Colonic mucosa (tissue), 4 donors: ENCODE measurements at regions not wholly inside any gene's neighbourhood (a gene's known extent, or its start where the extent isn't known, plus 50 kb on each side); places are given as distances from the start of the nearest gene placed in this dataset.

Source experiments
- DNase-seq: peaks from one replicate; pipeline ENCODE4 v3.0.0-alpha.2; 2020
- H3K27ac ChIP-seq: fragments of 200-600 bp; one replicate; pipeline ENCODE4 v1.8.0; 2021
- H3K27me3 ChIP-seq: fragments of 200-600 bp; one replicate; pipeline ENCODE4 v1.8.0; 2021
- H3K36me3 ChIP-seq: fragments of 200-600 bp; one replicate; pipeline ENCODE4 v1.8.0; 2021
- H3K4me1 ChIP-seq: fragments of 200-600 bp; one replicate; pipeline ENCODE4 v1.8.0; 2021; ENCODE audit warnings: mild to moderate bottlenecking
- H3K4me3 ChIP-seq: fragments of 200-600 bp; one replicate; pipeline ENCODE4 v1.8.0; 2021
- H3K9ac ChIP-seq, 2 donors: one replicate each; pipeline ENCODE4 v1.7.0; 2013; ENCODE audit warnings: control low read depth in 2 of 2, low read depth in 2 of 2, low read length in 2 of 2
- H3K9me3 ChIP-seq: fragments of 200-600 bp; one replicate; pipeline ENCODE4 v1.8.0; 2021
- CTCF ChIP-seq: fragments of 200-600 bp; IDR thresholded peaks from one replicate; pipeline ENCODE4 v1.8.0; 2022; ENCODE audit warnings: antibody characterized with exemption, mild to moderate bottlenecking
- intact Hi-C: fragments of 100-400 bp; cut with DNase I; formaldehyde crosslinking; loops from one replicate; pipeline ENCODE4 v1.14.1; 2022
- donor health status: healthy.
- donor health status: DM: no; HTN: no; CAD: no.
- donor health status: DM: no; HTN: no; CAD: no.

- no peaks in the 10 kb centered on the region for H3K27me3 ChIP-seq
- DNase-seq = no peak
Observed at GRCh38 chrX:74231625-74232024, 72.4 kb upstream of the ZCCHC13 start.

GRCh38 chrX:74230094-74230493, 73.9 kb upstream of the ZCCHC13 start:
- Histone ChIP-seq H3K9ac (no peak overlapping the region), H3K27ac (no peak overlapping the region), H3K4me3 (no peak overlapping the region), H3K36me3 (no peaks in the 10 kb centered on the region), H3K9me3 (no peaks in the 10 kb centered on the region), H3K27me3 (no peaks in the 10 kb centered on the region), H3K4me1 (no peaks in the 10 kb centered on the region)
- intact Hi-C loops = no loop called here
- no peak for TF ChIP-seq CTCF
- DNase-seq = no peak

More at GRCh38 chrX:74231625-74232024, 72.4 kb upstream of the ZCCHC13 start:
- Histone ChIP-seq H3K9me3 (no peaks in the 10 kb centered on the region), H3K9ac (no peak overlapping the region), H3K4me3 (no peak overlapping the region), H3K36me3 (no peaks in the 10 kb centered on the region), H3K27ac (no peak overlapping the region), H3K4me1 (no peaks in the 10 kb centered on the region)
- intact Hi-C loops = no loop called here
- no peak for TF ChIP-seq CTCF

- no peak for TF ChIP-seq CTCF
Observed at GRCh38 chrX:74225111-74225510, 78.9 kb upstream of the ZCCHC13 start.

GRCh38 chrX:74220277-74220676, 83.7 kb upstream of the ZCCHC13 start:
- no peak for DNase-seq
- Histone ChIP-seq H3K9me3 (no peaks in the 10 kb centered on the region), H3K36me3 (no peaks in the 10 kb centered on the region), H3K27ac (no peak overlapping the region), H3K4me1 (no peaks in the 10 kb centered on the region), H3K4me3 (no peak overlapping the region), H3K9ac (no peak overlapping the region), H3K27me3 (no peaks in the 10 kb centered on the region)
- no peak for TF ChIP-seq CTCF
- intact Hi-C loops = no loop called here

More at GRCh38 chrX:74225111-74225510, 78.9 kb upstream of the ZCCHC13 start:
- H3K36me3 ChIP-seq = no peaks in the 10 kb centered on the region
- no peaks in the 10 kb centered on the region for H3K27me3 ChIP-seq
- no peaks in the 10 kb centered on the region for H3K9me3 ChIP-seq
- no peak overlapping the region for H3K9ac ChIP-seq
- no peak overlapping the region for H3K27ac ChIP-seq
- H3K4me3 ChIP-seq = no peak overlapping the region
- no peak for DNase-seq
- intact Hi-C loops = no loop called here
- H3K4me1 ChIP-seq = no peaks in the 10 kb centered on the region

GRCh38 chrX:74218895-74219294, 85.1 kb upstream of the ZCCHC13 start:
- DNase-seq = no peak
- H3K27ac ChIP-seq = no peak overlapping the region
- H3K36me3 ChIP-seq = no peaks in the 10 kb centered on the region
- intact Hi-C loops = no loop called here
- no peaks in the 10 kb centered on the region for H3K9me3 ChIP-seq
- no peaks in the 10 kb centered on the region for H3K4me1 ChIP-seq
- no peak overlapping the region for H3K4me3 ChIP-seq
- TF ChIP-seq CTCF = no peak
- no peaks in the 10 kb centered on the region for H3K27me3 ChIP-seq
- H3K9ac ChIP-seq = no peak overlapping the region

- no peaks in the 10 kb centered on the region for H3K36me3 ChIP-seq
Observed at GRCh38 chrX:74216421-74216820, 87.6 kb upstream of the ZCCHC13 start.

More at GRCh38 chrX:74216421-74216820, 87.6 kb upstream of the ZCCHC13 start:
- DNase-seq = no peak
- no peak overlapping the region for H3K4me3 ChIP-seq
- intact Hi-C loops = no loop called here
- H3K9ac ChIP-seq = no peak overlapping the region
- TF ChIP-seq CTCF = no peak
- H3K27ac ChIP-seq = no peak overlapping the region
- no peaks in the 10 kb centered on the region for H3K27me3 ChIP-seq
- no peaks in the 10 kb centered on the region for H3K4me1 ChIP-seq
- no peaks in the 10 kb centered on the region for H3K9me3 ChIP-seq
